Fibroblast of lung (primary cell): ENCODE measurements at regions not wholly inside any gene's neighbourhood (a gene's known extent, or its start where the extent isn't known, plus 50 kb on each side); places are given as distances from the start of the nearest gene placed in this dataset.

Experiments
- DNase-seq, 2 donors: peaks; one replicate each; pipeline versions ENCODE4 v3.0.0 to v3.0.0-alpha.2; 2010; ENCODE audit warnings: low read depth in 2 of 2
- H2AFZ ChIP-seq: 2 replicates; pipeline ENCODE4 v1.5.1; 2012; ENCODE audit warnings: low read length, control low read depth, inconsistent platforms
- H3K27ac ChIP-seq: 2 replicates; pipeline ENCODE4 v1.5.1; 2011; ENCODE audit warnings: low read length, control low read depth; ENCODE audit not compliant: insufficient read depth
- H3K27me3 ChIP-seq: 2 replicates; pipeline ENCODE4 v1.5.1; 2011; ENCODE audit warnings: mild to moderate bottlenecking, low read length; ENCODE audit not compliant: control insufficient read depth, insufficient read depth
- H3K36me3 ChIP-seq: 2 replicates; pipeline ENCODE4 v1.5.1; 2011; ENCODE audit warnings: low read length; ENCODE audit not compliant: control insufficient read depth, insufficient read depth
- H3K4me1 ChIP-seq: 2 replicates; pipeline ENCODE4 v1.5.1; 2011; ENCODE audit warnings: low read length; ENCODE audit not compliant: control insufficient read depth, insufficient read depth; ENCODE audit errors: extremely low read depth
- H3K4me2 ChIP-seq: 2 replicates; pipeline ENCODE4 v1.5.1; 2011; ENCODE audit warnings: low read length, control low read depth; ENCODE audit not compliant: insufficient read depth; ENCODE audit errors: extremely low read depth
- H3K4me3 ChIP-seq, 4 experiments: fragments of 200-600 bp in 1 of 4; sonication (generic) in 1 of 4; replicated peaks in 1 of 4; 2 replicates each; pipeline ENCODE4 v1.5.1; 2011 to 2016; ENCODE audit warnings: low read length in 4 of 4, low read depth in 3 of 4, mild to moderate bottlenecking in 3 of 4, control low read depth in 2 of 4, inconsistent platforms in 1 of 4, mixed read lengths in 1 of 4; ENCODE audit not compliant: insufficient read depth in 1 of 4; ENCODE audit errors: control extremely low read depth in 1 of 4
- H3K79me2 ChIP-seq: 2 replicates; pipeline ENCODE4 v1.5.1; 2012; ENCODE audit warnings: mild to moderate bottlenecking, low read length, inconsistent platforms; ENCODE audit not compliant: control insufficient read depth, insufficient read depth
- H3K9ac ChIP-seq: 2 replicates; pipeline ENCODE4 v1.5.1; 2011; ENCODE audit warnings: mild to moderate bottlenecking, low read length, control low read depth; ENCODE audit not compliant: insufficient read depth
- H3K9me3 ChIP-seq: 2 replicates; pipeline ENCODE4 v1.5.1; 2012; ENCODE audit warnings: low read depth, low read length; ENCODE audit not compliant: control insufficient read depth, insufficient read depth
- H4K20me1 ChIP-seq: 2 replicates; pipeline ENCODE4 v1.5.1; 2011; ENCODE audit warnings: low read length; ENCODE audit not compliant: control insufficient read depth, insufficient read depth; ENCODE audit errors: extremely low read depth
- CTCF ChIP-seq, 2 donors: IDR thresholded peaks in 1 of 2; conservative IDR thresholded peaks in 1 of 2; 1 replicate in 1 of 2; 2 replicates in 1 of 2; pipeline ENCODE4 v1.5.1; 2011 to 2012; ENCODE audit warnings: low read length in 2 of 2, control low read depth in 1 of 2, inconsistent platforms in 1 of 2, low read depth in 1 of 2, mild to moderate bottlenecking in 1 of 2
- EZH2 ChIP-seq: IDR thresholded peaks from 2 replicates; pipeline ENCODE4 v1.5.1; 2012; ENCODE audit warnings: low read length, control low read depth, mild to moderate bottlenecking; ENCODE audit errors: missing control alignments

GRCh38 chr12:33967760-33968159 lies 54.5 kb upstream of the ALG10 start:
- no peak overlapping the region for H3K27ac ChIP-seq
- no peaks in the 10 kb centered on the region for H3K4me1 ChIP-seq
- H4K20me1 ChIP-seq, result no peaks in the 10 kb centered on the region
- H2AFZ ChIP-seq, result no peak overlapping the region
- no peaks in the 10 kb centered on the region for H3K27me3 ChIP-seq
- no peak overlapping the region for H3K4me2 ChIP-seq
- no peaks in the 10 kb centered on the region for H3K36me3 ChIP-seq
- no peaks in the 10 kb centered on the region for H3K9me3 ChIP-seq
- no peak for TF ChIP-seq EZH2
- TF ChIP-seq CTCF (conservative IDR thresholded peaks at IDR 0.05 in 1 of 2, IDR thresholded peaks at IDR 0.05 in 1 of 2; ENCODE audit: low read depth in 1 of 2, low read length in 2 of 2), result no peak
- H3K4me3 ChIP-seq, result no peak overlapping the region
- no peak overlapping the region for H3K9ac ChIP-seq
- no peak for DNase-seq
- H3K79me2 ChIP-seq, result no peaks in the 10 kb centered on the region
